Brain microvascular endothelial cell (primary cell): ENCODE measurements at regions not wholly inside any gene's neighbourhood (a gene's known extent, or its start where the extent isn't known, plus 50 kb on each side); places are given as distances from the start of the nearest gene placed in this dataset.
"Not testable (repeated sequence)": the region's sequence is repeated elsewhere in the genome, so short reads cannot be mapped to it uniquely, and the experiment has no call there.

ENCODE experiments used
- DNase-seq: peaks from one replicate; pipeline ENCODE4 v3.0.0-alpha.2; 2020
- H3K27ac ChIP-seq: fragments of 250-450 bp; sonication (Bioruptor Pico); 2 replicates; pipeline ENCODE4 v1.5.1; 2020; ENCODE audit warnings: mild to moderate bottlenecking, moderate library complexity
- H3K27me3 ChIP-seq: fragments of 250-450 bp; sonication (Bioruptor Pico); replicated peaks from 2 replicates; pipeline ENCODE4 v1.5.1; 2020; ENCODE audit warnings: mild to moderate bottlenecking
- H3K36me3 ChIP-seq: fragments of 250-450 bp; sonication (Bioruptor Pico); replicated peaks from 2 replicates; pipeline ENCODE4 v1.5.1; 2020; ENCODE audit warnings: mild to moderate bottlenecking
- H3K4me3 ChIP-seq: 2 replicates; pipeline ENCODE4 v1.5.1; 2011; ENCODE audit warnings: low read depth, mild to moderate bottlenecking, control low read depth, low read length, moderate library complexity
- CTCF ChIP-seq: IDR thresholded peaks from 2 replicates; pipeline ENCODE4 v1.5.1; 2011; ENCODE audit warnings: low read depth, mild to moderate bottlenecking, moderate library complexity, low read length, control low read depth, inconsistent platforms; ENCODE audit errors: missing control alignments
- in situ Hi-C: cut with HindIII; loops from 2 replicates; pipeline ENCODE4 v1.10.0; 2017; ENCODE audit warnings: low sequenced_read_pairs, low pct_ligation_motif_present

GRCh38 chr1:166433404-166434304, 266.9 kb upstream of the FAM78B start:
- H3K36me3 ChIP-seq, H3K27ac ChIP-seq, H3K27me3 ChIP-seq, in situ Hi-C loops, DNase-seq, H3K4me3 ChIP-seq: not testable (repeated sequence)
- TF ChIP-seq CTCF, result peak; percentile 42

- in situ Hi-C loops, result no loop called here
- TF ChIP-seq CTCF, result no peak
Observed at GRCh38 chr1:166457700-166458099, 290.9 kb upstream of the FAM78B start.

GRCh38 chr1:166464333-166464732, 297.5 kb upstream of the FAM78B start:
- no peak for TF ChIP-seq CTCF
- Histone ChIP-seq H3K27ac (no peak overlapping the region), H3K27me3 (no peaks in the 10 kb centered on the region), H3K36me3 (no peaks in the 10 kb centered on the region), H3K4me3 (no peak overlapping the region)
- DNase-seq, result no peak
- in situ Hi-C loops, result no loop called here

More at GRCh38 chr1:166457700-166458099, 290.9 kb upstream of the FAM78B start:
- H3K4me3 ChIP-seq, result no peak overlapping the region
- no peak for DNase-seq
- H3K27me3 ChIP-seq, result no peaks in the 10 kb centered on the region
- no peak overlapping the region for H3K27ac ChIP-seq
- H3K36me3 ChIP-seq, result no peaks in the 10 kb centered on the region

- Histone ChIP-seq H3K36me3 (no peaks in the 10 kb centered on the region), H3K27ac (no peak overlapping the region), H3K27me3 (no peaks in the 10 kb centered on the region), H3K4me3 (no peak overlapping the region)
- in situ Hi-C loops, result no loop called here
- TF ChIP-seq CTCF, result no peak
- DNase-seq, result no peak
Observed at GRCh38 chr1:166470014-166470413, 303.2 kb upstream of the FAM78B start.

DNA sequence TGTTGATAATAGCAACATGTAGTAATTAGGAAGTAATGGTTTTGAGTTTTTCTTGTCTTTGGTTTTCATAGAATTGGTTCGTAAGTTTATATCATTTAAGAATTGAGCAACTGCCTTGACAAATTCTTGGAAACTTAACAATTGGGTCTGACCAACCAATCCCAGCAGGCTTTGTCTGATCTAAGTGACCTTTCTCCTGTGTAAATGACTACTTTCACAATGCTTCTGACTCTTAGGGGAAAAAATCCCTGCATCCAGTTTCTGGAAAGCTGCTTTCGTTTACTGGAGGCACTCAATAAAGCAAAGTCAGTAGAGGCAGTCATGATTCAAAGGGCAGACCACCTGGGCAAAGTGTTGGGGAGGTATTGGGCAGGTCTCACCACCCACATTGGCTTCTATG, 303.6 kb upstream of the FAM78B start:
- no peaks in the 10 kb centered on the region for H3K36me3 ChIP-seq
- H3K27me3 ChIP-seq, result no peaks in the 10 kb centered on the region
- in situ Hi-C loops, result no loop called here

More for the DNA sequence above, 303.6 kb upstream of the FAM78B start:
- H3K4me3 ChIP-seq, result no peak overlapping the region
- no peak for TF ChIP-seq CTCF
- DNase-seq, result no peak
- no peak overlapping the region for H3K27ac ChIP-seq
